ENCODE measurements at regions not wholly inside any gene's neighbourhood (a gene's known extent, or its start where the extent isn't known, plus 50 kb on each side); places are given as distances from the start of the nearest gene placed in this dataset.

- H3K9me3 ChIP-seq (ENCODE audit: low read length): no peaks in the 10 kb centered on the region
- no peaks in the 10 kb centered on the region for H3F3A ChIP-seq (ENCODE audit: insufficient read depth, low read length, poor library complexity, severe bottlenecking)
- H3K4me2 ChIP-seq (ENCODE audit: low read length): no peak overlapping the region
- H3K4me3 ChIP-seq (ENCODE audit: low read length): no peak overlapping the region
- no peak overlapping the region for H3K9ac ChIP-seq (ENCODE audit: low read length)
- no peaks in the 10 kb centered on the region for H3K9me2 ChIP-seq (ENCODE audit: insufficient read depth, low read length)
- no peak overlapping the region for H2AFZ ChIP-seq (ENCODE audit: low read depth, low read length)
- no peaks in the 10 kb centered on the region for H4K20me1 ChIP-seq (ENCODE audit: insufficient read depth)
- H3K79me2 ChIP-seq (replicated peaks; ENCODE audit: insufficient read depth, low read length): no peaks in the 10 kb centered on the region
- no peak for TF ChIP-seq MXI1 (conservative IDR thresholded peaks at IDR 0.05; ENCODE audit: poor library complexity, severe bottlenecking)
- TF ChIP-seq, protein P1, sequence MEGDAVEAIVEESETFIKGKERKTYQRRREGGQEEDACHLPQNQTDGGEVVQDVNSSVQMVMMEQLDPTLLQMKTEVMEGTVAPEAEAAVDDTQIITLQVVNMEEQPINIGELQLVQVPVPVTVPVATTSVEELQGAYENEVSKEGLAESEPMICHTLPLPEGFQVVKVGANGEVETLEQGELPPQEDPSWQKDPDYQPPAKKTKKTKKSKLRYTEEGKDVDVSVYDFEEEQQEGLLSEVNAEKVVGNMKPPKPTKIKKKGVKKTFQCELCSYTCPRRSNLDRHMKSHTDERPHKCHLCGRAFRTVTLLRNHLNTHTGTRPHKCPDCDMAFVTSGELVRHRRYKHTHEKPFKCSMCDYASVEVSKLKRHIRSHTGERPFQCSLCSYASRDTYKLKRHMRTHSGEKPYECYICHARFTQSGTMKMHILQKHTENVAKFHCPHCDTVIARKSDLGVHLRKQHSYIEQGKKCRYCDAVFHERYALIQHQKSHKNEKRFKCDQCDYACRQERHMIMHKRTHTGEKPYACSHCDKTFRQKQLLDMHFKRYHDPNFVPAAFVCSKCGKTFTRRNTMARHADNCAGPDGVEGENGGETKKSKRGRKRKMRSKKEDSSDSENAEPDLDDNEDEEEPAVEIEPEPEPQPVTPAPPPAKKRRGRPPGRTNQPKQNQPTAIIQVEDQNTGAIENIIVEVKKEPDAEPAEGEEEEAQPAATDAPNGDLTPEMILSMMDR (IDR thresholded peaks at IDR 0.05; ENCODE audit: poor library complexity, severe bottlenecking): no peak
- no peak for TF ChIP-seq REST (IDR thresholded peaks at IDR 0.05; ENCODE audit: borderline replicate concordance)
- TF ChIP-seq EZH2 (IDR thresholded peaks at IDR 0.05; ENCODE audit: borderline replicate concordance, insufficient read depth, low read length, poor library complexity, severe bottlenecking): no peak
- no peak for TF ChIP-seq SMC3 (conservative IDR thresholded peaks at IDR 0.05; ENCODE audit: poor library complexity)
- no peak for TF ChIP-seq TAF1 (IDR thresholded peaks at IDR 0.05; ENCODE audit: low read depth)
- TF ChIP-seq POLR2AphosphoS5 (IDR thresholded peaks at IDR 0.05): no peak
- TF ChIP-seq EP300 (conservative IDR thresholded peaks at IDR 0.05; ENCODE audit: poor library complexity, severe bottlenecking): no peak
- no peak for TF ChIP-seq RAD21 (conservative IDR thresholded peaks at IDR 0.05)
- H3K27me3 ChIP-seq (ENCODE audit: insufficient read depth, low read depth, low read length): no peaks in the 10 kb centered on the region
- H3K36me3 ChIP-seq (ENCODE audit: insufficient read depth, low read length): no peaks in the 10 kb centered on the region
- no peak overlapping the region for H3K27ac ChIP-seq (ENCODE audit: low read length)
Observed at GRCh38 chr12:64983771-64984278, 137.3 kb downstream of the WIF1 start.

DNA sequence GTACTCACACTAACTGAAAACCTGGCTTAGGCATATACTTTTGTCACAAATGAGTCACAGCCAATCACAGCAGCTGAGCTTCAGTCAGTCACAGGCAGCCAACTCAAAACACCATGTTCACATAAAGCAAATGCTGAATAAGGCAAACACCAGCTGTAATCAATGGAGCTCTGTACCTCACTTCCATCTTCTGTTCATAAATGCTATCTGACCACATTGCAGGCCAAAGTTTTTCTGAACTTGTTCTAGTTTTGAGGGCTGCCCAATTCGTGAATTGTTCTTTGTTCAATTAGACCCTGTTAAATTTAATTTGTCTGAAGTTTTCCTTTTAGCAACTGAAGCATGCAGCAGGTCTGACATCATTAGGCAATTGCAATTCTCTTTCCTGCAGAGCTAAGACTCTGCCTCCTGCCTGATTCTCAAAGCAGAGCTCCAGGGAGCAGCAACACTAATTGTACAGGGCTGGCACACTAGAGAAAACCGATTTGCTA is 129.9 kb downstream of the WIF1 start:
- no peak overlapping the region for H3K27ac ChIP-seq (ENCODE audit: low read length)

More for the DNA sequence above, 129.9 kb downstream of the WIF1 start:
- Histone ChIP-seq H3K9ac (ENCODE audit: low read length) (no peak overlapping the region), H3F3A (ENCODE audit: insufficient read depth, low read length, poor library complexity, severe bottlenecking) (no peaks in the 10 kb centered on the region), H3K4me2 (ENCODE audit: low read length) (no peak overlapping the region), H3K27me3 (ENCODE audit: insufficient read depth, low read depth, low read length) (no peaks in the 10 kb centered on the region), H3K79me2 (replicated peaks; ENCODE audit: insufficient read depth, low read length) (no peaks in the 10 kb centered on the region), H3K36me3 (ENCODE audit: insufficient read depth, low read length) (no peaks in the 10 kb centered on the region), H4K20me1 (ENCODE audit: insufficient read depth) (no peaks in the 10 kb centered on the region), H3K9me3 (ENCODE audit: low read length) (peaks cover 5% of the 10 kb centered on the region), H3K4me3 (ENCODE audit: low read length) (no peak overlapping the region), H2AFZ (ENCODE audit: low read depth, low read length) (no peak overlapping the region), H3K9me2 (ENCODE audit: insufficient read depth, low read length) (no peaks in the 10 kb centered on the region)
- no peak for TF ChIP-seq TAF1 (IDR thresholded peaks at IDR 0.05; ENCODE audit: low read depth)
- no peak for TF ChIP-seq REST (IDR thresholded peaks at IDR 0.05; ENCODE audit: borderline replicate concordance)
- no peak for TF ChIP-seq MXI1 (conservative IDR thresholded peaks at IDR 0.05; ENCODE audit: poor library complexity, severe bottlenecking)
